ENCODE measurements at regions not wholly inside any gene's neighbourhood (a gene's known extent, or its start where the extent isn't known, plus 50 kb on each side); places are given as distances from the start of the nearest gene placed in this dataset.
"Not testable (repeated sequence)": the region's sequence is repeated elsewhere in the genome, so short reads cannot be mapped to it uniquely, and the experiment has no call there.

DNA sequence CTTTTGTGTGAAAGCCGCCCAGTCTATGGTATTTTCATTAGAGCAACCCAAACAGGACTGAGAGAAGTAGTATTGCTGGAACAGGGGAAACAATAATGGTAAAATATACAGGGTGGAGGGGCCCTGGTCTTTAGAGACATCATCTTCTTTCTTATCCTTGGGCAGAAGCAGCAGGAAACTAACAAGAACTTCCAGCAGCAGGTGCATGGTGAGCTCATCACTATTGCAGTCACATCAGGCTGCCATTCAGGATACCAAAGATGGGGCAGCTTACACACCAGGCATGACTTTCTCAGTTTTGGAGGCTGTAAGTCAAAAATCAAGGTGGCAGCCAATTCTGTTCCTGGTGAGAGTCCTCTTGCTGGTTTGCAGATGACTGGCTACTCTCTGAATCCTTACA is 478.3 kb upstream of the RUNX1 start:
- DNase-seq (ENCODE audit: low read depth) = no peak

DNA sequence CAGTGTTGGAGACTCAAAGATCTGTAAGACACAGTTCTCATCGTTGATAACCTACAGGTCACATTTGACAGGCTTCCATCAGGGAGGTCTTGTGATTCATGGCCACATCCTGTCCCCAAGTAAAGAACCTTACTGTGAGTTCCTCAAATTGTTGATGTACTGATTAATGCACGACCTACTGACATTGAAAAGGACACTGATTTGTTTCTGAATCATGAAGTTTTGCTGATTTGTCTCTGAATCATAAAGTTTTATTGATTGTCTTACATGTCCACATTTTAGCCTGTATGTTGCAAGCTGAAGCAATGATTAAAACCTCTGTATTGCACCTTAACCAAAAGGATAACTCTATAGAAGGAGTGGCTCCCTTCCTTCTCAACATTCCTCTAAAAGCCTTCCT is 476.3 kb upstream of the RUNX1 start:
- no peak for DNase-seq (ENCODE audit: low read depth)

DNA sequence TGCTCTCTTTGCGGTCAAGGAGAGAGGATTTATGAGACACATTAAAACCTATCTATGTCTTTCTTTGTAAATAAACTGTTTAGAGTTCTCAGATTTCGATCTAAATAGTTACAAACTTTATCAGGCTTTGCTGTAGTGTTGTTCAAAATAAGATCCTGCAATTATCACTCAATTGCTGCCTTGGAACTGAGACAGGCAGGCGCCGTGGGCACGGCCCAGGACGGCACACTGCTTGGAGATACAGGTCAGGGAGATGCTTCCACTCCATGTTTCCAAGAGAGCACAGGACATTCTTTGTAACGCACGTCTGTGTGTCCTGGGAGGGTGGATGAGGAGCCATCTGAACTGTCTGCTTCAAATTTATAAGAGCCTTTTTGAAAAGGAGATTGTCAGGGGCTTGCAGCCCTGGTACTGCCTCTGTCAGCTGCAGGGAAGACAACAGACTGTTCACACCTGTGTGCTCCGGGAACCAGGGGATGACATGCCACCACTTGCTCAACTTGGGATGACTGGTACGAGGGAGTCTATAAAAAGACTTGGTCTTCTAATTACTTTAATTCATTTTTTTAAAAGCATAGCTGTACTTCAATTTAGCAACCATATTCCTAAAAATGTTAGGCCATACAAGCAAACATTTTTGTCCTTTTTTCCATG is 472.9 kb upstream of the RUNX1 start:
- no peak for DNase-seq (ENCODE audit: low read depth)

DNA sequence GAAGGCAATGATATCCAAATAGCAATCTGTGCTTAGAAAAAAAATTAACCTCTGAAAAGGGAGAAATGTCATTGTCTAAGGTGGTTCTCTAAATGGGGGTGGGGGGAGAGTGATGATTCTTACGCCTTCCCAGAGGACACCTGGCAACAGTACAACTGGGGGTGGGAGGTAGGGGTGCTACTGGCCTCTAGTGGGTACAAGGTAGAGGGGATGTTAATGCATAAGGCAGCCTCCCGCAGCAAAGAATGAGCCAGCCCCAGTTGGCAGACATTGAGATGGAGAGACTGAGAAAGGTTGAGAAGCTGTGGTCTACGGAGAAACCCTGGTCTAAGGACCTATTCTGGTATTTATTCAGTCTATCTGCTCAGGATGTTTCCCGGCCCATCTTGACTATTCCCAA is 472.2 kb upstream of the RUNX1 start:
- no peak for DNase-seq (ENCODE audit: low read depth)

DNA sequence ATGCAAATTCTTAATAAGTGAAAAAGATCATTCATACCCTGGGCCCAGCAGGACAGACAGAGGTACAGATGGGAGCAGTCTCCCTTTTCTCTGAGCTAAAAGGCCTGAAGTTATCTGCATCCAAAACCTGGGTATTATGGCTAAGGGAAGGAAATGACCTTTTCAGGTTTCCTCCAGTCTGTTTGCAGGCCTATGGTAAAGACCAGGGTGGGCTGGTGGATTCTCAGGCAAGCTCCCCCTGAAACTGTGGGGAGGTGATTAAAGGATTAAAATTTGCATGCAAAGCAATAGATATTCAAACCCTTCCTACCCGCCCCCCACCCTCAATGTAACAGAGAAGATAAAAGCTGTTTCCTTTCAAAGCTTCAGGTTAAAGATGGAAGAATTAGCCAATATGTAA is 471.8 kb upstream of the RUNX1 start:
- no peak for DNase-seq (ENCODE audit: low read depth)

DNA sequence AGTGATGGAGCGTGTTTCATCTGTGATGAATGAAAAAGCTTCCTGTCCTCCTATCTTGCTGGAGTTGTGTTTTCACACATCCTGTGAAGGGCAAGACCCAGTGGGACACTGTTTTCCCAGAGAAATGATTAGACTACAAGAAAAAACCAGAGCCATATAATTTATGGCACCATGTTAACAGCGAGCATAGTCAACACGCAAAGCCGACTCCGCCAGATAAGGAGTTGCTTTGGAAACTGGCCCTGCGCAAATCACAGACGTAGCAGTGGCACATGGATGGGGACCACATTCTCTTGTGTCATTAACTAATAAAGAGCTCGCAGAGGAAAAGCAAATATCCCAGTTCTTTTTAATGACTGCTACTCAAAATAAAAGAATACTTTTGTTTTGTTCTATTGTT is 471.2 kb upstream of the RUNX1 start:
- DNase-seq (ENCODE audit: low read depth) = no peak

DNA sequence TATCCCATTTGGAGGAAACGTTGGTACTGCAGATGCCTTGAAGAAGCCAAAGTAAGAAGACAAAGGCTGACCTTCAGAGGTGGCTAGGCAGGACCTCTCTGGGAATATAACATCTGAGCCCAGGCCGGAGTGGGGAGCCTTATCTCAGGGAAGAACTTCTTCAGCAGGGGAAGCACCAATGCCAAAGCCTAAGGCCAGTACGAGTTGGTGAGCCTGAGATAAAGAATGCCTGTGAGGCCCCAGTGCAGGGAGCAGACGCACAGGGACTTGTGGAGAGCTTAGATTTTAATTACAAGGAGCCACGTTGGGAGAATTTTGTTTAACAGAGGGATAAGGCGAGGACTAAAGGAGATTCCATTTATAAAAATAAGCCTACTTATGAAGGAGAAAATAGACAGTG is 468.8 kb upstream of the RUNX1 start:
- DNase-seq (ENCODE audit: low read depth) = no peak

DNA sequence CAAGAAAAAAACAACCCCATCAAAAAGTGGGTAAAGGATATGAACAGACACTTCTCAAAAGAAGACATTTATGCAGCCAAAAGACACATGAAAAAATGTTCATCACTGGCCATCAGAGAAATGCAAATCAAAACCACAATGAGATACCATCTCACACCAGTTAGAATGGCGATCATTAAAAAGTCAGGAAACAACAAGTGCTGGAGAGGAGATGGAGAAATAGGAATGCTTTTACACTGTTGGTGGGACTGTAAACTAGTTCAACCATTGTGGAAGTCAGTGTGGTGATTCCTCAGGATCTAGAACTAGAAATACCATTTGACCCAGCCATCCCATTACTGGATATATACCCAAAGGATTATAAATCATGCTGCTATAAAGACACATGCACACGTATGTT is 467.2 kb upstream of the RUNX1 start:
- not testable (repeated sequence) for DNase-seq (ENCODE audit: low read depth)

DNA sequence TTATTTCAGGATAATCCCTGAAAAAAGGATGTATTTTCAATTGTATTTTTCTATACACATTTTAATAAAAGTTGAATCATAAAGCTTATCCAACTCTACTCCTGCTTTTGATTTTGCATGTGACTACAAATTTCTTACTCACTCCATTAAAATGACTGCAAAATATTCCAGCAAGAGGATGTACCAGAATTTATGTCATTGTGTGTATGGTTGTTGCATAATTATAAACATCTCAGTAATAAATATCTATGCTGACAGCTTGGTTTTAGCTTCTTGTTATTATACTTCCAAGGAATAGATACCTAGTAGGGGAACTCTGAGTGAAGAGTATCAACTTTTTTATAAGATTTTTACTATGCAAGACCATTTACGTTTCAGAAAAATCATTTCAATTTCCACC is 463.2 kb upstream of the RUNX1 start:
- no peak for DNase-seq (ENCODE audit: low read depth)

DNA sequence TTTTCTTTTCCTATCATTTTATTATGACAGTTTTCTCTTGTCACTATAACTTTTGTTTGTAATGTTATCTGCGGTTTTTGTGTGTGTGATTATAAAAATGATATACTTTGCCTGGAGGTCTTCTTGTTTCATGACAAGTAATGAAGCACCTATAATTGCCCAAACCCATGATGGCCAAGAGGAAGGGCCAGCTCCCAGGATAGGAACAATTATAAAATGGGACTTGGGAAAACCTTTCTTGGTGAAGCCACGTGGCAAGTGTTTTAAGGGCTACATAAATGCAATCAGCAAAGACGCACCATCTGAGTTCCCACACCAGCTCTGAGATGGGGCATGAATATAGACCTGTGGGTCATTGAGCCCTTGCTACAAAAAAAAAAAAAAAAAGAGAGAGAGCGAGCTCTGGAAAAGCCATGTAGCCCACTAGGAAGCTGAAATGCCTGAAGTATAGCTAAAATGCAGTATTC is 462.6 kb upstream of the RUNX1 start:
- DNase-seq (ENCODE audit: low read depth) = no peak

DNA sequence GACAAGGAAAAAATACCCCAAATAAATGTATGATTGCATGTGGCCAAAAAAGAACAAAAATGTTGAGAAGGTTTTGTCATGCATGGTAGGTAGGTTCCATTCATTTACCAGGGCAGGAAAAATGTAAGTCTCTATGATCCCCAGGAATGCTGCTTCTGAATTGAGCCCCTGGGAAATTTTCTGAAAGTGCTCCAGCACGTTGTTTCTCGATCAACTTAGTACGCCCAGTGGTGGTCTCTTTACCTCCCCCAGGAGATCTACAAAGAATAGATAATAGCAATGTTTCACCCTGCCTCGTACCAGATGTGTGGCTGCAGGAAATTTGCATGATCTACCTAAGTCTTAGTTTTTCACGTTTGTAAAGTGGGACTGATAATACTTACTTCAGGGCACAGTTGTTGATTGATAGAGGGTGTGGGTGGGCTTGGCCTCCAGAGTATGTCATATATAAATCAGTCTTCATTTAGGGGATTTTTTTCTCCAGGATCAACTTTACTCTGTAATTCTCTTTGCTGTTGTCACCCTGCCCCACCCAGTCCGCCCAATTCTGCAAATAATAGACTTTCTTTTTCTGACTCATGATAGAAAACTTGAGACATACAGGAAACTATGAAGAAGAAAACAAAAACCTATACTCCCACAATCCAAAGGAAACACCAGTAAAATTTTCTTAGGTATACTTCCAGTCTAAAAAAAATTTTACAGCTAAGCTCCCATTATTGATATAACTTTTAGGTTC is 462.0 kb upstream of the RUNX1 start:
- DNase-seq (ENCODE audit: low read depth) = no peak

DNA sequence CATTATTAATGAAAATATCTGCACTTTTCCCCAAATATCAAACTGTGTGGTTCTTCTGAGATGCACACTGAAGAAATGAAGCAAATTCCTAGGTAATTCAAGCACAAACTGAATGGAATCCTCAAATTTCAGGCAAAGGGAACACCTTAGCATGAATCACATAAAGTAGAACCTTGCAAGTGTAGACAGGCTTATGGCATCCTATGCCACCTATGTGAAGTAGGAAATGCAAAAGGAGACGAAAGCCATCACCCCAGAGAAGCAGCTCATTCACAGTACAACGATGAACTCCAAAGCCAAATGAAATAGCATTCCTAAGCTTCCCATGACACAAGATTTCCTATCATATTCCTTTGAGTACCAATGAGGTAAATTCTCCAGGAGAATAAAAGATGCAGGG is 461.2 kb upstream of the RUNX1 start:
- DNase-seq (ENCODE audit: low read depth) = no peak

DNA sequence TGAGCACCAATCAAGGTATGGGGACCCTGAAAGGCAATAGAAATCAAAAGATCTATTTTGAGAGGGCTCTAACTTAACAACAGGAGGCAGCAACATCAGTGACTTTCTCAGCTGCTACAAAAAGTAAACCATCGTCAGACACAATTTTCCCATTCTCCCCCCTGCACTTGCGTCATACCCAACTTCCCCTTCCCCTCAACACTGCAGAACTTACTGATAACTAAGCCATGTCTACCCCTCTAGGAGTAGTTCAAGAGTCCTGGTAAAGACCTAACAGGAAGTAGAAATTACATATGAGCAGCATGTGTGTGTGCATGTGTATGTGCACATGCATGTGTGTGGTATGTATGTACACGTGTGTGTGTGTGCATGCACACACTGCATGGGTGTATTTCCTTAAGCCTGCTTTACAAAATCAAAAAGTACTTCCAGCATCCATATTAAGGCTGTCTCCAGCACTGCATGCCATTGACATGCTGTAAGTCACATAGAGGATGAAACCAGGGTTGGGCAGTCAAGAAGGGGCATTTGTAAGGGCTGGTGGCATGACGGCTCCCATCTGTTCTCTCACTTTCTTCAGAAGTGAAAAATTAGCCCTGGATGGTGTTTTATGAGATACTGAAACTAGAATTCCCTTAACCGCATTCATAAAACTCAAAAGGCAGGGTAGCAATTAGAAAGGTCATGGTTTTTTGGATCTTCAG is 460.1 kb upstream of the RUNX1 start:
- no peak for DNase-seq (ENCODE audit: low read depth)

DNA sequence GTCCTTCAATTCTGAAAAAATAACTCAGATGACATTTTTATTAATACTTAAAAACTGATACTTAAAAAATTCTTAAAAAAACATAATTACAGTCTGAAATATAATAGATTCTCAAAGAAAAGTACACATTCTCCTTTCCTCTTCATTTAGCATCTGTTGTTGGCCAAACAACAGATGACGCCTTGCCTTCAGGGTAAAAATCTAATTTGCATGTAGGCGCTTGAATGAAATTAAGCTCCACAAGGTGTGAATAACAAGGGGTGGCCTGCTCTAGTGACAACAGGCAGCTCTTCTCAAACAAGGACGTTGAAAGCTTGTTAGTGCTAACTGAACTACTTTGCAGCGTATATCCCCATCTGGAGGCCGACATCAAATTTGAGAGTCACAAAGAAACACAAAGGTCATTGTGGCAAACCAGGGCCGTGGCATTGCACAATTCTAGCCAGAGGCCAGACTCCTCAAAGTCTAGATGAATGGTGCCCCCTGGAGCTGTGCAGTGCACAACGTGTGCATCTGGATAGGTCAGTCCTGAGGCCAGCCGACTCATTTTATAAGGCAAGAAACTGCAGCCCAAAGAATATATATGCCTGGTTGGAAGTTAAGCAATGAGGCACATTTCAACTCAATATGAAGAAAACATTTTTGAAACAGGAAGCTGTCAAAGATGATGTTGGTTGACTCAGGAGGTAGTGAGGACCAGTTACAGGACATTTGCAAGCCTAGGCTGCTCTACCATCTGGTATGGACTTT is 459.2 kb upstream of the RUNX1 start:
- no peak for DNase-seq (ENCODE audit: low read depth)

DNA sequence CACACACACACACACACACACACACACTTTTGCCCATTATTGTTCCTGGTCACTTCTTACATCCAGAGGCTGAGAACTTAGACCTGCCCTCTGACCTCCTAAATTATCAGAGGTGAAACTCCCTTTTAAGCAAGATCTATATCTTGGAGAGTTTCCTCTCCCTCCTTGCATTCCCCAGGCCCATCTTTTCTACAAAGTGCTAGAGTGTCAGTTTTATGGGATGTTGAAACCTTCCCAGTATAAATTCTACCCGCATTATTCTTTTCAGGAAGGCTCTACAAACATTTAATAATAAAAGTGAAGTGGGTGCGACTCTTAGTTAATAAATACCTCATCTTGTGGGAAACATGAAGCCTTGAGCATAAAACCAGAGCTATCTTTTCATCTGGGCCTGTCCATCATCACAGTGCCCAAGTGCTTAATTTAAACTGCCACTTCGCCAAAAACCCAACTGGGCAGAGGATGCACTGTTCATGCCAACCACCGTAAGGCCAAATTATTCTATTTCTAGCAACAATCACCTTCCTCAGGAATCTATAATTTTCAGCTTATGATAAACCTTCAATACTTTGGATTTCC is 458.2 kb upstream of the RUNX1 start:
- no peak for DNase-seq (ENCODE audit: low read depth)

DNA sequence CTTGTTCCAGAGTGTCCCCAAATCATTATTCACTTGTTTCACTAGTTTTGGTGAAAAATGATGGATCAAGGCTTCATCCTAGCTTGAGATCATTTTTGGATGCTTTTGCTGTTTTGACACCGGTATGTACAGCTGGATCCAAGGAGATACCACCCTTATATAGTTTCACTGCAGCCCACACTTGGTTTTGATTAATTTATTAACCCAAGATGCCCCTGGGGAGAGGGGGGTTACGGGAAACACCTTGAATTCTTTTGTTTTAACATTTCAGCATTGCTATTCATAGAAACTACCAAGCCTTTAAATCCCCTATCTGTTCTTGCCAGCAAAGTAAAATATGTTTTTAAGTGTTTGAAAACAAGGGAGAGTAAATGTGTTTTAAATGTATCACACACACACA is 457.7 kb upstream of the RUNX1 start:
- DNase-seq (ENCODE audit: low read depth) = no peak

DNA sequence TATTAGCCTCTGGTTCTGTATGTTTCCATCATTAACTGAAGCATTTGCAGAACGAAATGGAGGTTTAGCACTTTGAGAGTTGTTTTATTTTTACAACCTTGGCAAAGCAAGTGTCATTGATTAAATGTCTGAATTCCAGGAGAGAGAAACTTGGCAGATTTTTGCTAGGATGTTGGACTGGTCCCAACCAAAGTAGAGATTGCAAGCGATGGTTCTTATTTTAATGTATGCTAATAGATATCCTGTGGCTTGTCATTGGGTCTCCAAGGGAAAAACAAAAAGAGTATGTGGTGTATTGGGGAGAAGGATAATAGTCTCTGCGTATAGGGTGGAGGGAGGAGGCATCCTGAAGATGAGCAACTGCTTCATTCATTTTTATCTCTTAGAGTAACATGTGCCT is 457.2 kb upstream of the RUNX1 start:
- no peak for DNase-seq (ENCODE audit: low read depth)

DNA sequence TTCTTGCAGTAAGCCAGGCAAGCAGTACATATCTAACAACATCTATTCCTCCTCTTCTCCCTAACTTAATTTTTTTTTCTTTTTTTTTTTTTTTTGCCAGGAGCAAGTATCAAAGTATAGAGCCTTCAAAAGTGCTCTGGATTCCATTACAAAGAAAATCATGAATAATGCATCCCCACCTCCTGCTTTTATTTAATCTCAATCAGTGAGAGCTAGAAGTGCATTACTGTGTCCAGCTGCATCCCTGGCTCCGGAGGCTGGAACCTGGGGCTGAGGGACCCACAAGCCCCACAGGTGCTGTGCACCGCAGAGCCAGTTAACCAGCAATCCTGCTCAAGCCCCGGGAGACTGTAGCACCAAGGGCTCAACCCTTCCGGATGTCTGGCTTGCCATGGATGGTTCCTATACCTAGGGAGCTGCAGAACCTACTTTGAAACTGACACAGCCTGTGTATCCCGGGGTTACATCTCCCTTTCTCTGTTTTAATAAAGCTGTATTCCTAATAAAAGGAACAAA is 455.9 kb upstream of the RUNX1 start:
- no peak for DNase-seq (ENCODE audit: low read depth)

DNA sequence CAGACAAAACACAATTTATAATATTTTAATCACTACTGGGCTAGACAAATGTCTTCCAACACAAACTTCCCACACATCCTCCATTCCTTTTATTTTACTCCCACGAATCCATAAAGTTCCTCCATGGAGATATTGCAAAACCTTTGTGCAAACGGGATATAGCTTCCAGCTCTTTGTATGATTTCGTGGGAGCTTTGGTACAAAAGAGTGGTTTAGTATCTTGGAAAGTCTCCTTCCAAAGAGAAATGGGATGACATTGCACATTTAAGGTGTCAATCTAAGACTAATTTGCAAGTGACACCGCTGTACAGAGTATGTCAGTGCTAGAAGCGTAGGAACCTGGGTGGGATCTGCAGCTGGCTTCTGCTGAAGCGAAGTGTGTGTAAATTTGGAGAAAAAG is 455.2 kb upstream of the RUNX1 start:
- DNase-seq (ENCODE audit: low read depth) = no peak

DNA sequence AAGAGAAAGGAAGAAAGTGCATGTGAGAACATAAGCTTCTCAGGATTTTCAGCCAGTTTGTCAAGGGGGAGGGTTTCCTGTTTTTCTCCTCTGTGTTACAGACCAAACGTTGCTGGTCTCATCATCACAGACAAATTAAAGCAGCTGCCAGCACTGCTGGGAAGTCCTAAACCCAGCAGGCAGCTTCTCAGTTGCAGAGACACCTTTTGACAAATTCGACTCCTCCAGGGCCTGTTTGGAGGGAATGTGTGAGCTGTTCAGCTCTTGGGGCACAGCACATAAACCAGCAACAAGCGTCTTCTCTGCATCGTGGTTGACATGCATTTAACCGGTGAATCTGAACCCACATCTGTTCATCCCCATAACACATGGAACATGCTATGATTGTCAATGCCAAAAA is 454.6 kb upstream of the RUNX1 start:
- DNase-seq (ENCODE audit: low read depth) = no peak

DNA sequence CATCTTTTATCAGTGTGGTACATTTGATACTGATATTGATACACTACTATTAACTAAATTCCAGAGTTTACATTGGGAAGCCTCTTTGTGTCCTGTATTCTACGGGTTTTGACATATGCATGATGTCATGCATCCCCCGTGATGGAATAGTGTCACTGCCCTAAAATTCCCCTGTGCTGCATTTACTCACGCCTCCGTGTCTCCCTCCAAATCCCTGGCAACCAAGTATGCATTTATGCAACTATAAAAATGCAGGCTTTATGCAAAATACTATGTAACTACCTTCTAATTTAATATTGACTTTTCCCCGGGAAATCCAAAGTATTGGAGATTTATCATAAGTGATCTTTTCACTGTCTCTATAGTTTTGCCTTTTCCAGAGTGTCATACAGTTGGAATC is 453.7 kb upstream of the RUNX1 start:
- DNase-seq (ENCODE audit: low read depth) = no peak

DNA sequence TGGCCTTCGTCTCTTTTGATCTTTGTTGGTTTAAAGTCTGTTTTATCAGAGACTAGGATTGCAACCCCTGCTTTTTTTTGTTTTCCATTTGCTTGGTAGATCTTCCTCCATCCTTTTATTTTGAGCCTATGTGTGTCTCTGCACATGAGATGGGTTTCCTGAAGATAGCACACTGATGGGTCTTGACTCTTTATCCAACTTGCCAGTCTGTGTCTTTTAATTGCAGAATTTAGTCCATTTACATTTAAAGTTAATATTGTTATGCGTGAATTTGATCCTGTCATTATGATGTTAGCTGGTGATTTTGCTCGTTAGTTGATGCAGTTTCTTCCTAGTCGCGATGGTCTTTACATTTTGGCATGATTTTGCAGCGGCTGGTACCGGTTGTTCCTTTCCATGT is 448.4 kb upstream of the RUNX1 start:
- not testable (repeated sequence) for DNase-seq (ENCODE audit: low read depth)
